ENCODE measurements at regions not wholly inside any gene's neighbourhood (a gene's known extent, or its start where the extent isn't known, plus 50 kb on each side); places are given as distances from the start of the nearest gene placed in this dataset.

GRCh38 chr1:222325506-222325905 lies 222.4 kb downstream of the HHIPL2 start:
- TF ChIP-seq TOX (CRISPR knock-in tag; IDR thresholded peaks at IDR 0.05; ENCODE audit: borderline replicate concordance) (no peak), ARNTL (CRISPR knock-in tag; IDR thresholded peaks at IDR 0.05; ENCODE audit: borderline replicate concordance, low read depth) (no peak), ZFP30 (CRISPR knock-in tag; IDR thresholded peaks at IDR 0.05) (no peak), PATZ1 (CRISPR knock-in tag; IDR thresholded peaks at IDR 0.05; ENCODE audit: borderline replicate concordance) (no peak)
- TF ChIP-seq, protein P1, sequence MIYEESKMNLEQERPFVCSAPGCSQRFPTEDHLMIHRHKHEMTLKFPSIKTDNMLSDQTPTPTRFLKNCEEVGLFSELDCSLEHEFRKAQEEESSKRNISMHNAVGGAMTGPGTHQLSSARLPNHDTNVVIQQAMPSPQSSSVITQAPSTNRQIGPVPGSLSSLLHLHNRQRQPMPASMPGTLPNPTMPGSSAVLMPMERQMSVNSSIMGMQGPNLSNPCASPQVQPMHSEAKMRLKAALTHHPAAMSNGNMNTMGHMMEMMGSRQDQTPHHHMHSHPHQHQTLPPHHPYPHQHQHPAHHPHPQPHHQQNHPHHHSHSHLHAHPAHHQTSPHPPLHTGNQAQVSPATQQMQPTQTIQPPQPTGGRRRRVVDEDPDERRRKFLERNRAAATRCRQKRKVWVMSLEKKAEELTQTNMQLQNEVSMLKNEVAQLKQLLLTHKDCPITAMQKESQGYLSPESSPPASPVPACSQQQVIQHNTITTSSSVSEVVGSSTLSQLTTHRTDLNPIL (CRISPR knock-in tag; IDR thresholded peaks at IDR 0.05; ENCODE audit: low read depth) = no peak

Measured in SK-N-SH treated with all-trans-retinoic acid at 6 μM for 48 hours (cell line).